Ovary (tissue), 3 donors: ENCODE measurements at regions not wholly inside any gene's neighbourhood (a gene's known extent, or its start where the extent isn't known, plus 50 kb on each side); places are given as distances from the start of the nearest gene placed in this dataset.

Experiments used
- CTCF ChIP-seq, 3 donors: fragments of 450-650 bp in 2 of 3; fragments of 200-600 bp in 1 of 3; IDR thresholded peaks; one replicate each; pipeline versions ENCODE4 v1.5.1 to v1.8.0; 2016 to 2022; ENCODE audit warnings: antibody characterized with exemption in 3 of 3, mild to moderate bottlenecking in 1 of 3
- EP300 ChIP-seq: sonication (generic); formaldehyde crosslinking; IDR thresholded peaks from one replicate; pipeline ENCODE4 v1.6.1; 2017; ENCODE audit warnings: antibody characterized with exemption
- donor health status: DM: no; HTN: no; CAD: no.

GRCh38 chr4:14716691-14717090 is 285.6 kb upstream of the CPEB2 start:
- TF ChIP-seq CTCF (IDR thresholded peaks at IDR 0.05) = no peak
- TF ChIP-seq EP300 = no peak
